H9 (cell line): ENCODE measurements at regions not wholly inside any gene's neighbourhood (a gene's known extent, or its start where the extent isn't known, plus 50 kb on each side); places are given as distances from the start of the nearest gene placed in this dataset.

Experiments
- DNase-seq: peaks from one replicate; pipeline ENCODE4 v3.0.0-alpha.2; 2017
- H2AFZ ChIP-seq: one replicate; pipeline ENCODE4 v1.6.1; 2013; ENCODE audit warnings: mild to moderate bottlenecking, low read length, control low read depth, moderate library complexity
- H2AK5ac ChIP-seq: 2 replicates; pipeline ENCODE4 v1.6.1; 2013; ENCODE audit warnings: low read length, control low read depth, mixed read lengths; ENCODE audit not compliant: insufficient read length
- H2BK120ac ChIP-seq: one replicate; pipeline ENCODE4 v1.6.1; 2013; ENCODE audit warnings: low read depth, mild to moderate bottlenecking, low read length, control low read depth, inconsistent platforms; ENCODE audit not compliant: poor library complexity, severe bottlenecking
- H2BK12ac ChIP-seq: 2 replicates; pipeline ENCODE4 v1.6.1; 2013; ENCODE audit warnings: low read length, control low read depth, mixed read lengths, low read depth; ENCODE audit not compliant: insufficient read length
- H2BK15ac ChIP-seq: 2 replicates; pipeline ENCODE4 v1.6.1; 2013; ENCODE audit warnings: low read depth, low read length, control low read depth
- H2BK20ac ChIP-seq: one replicate; pipeline ENCODE4 v1.6.1; 2013; ENCODE audit warnings: low read depth, mild to moderate bottlenecking, low read length, control low read depth, inconsistent platforms; ENCODE audit not compliant: poor library complexity, severe bottlenecking
- H2BK5ac ChIP-seq: 2 replicates; pipeline ENCODE4 v1.6.1; 2013; ENCODE audit warnings: low read length, control low read depth, mixed read lengths; ENCODE audit not compliant: insufficient read length
- H3K14ac ChIP-seq: 2 replicates; pipeline ENCODE4 v1.6.1; 2013; ENCODE audit warnings: low read length, control low read depth; ENCODE audit not compliant: insufficient read depth
- H3K18ac ChIP-seq: 2 replicates; pipeline ENCODE4 v1.6.1; 2013; ENCODE audit warnings: low read depth, mild to moderate bottlenecking, mixed read lengths, low read length, control low read depth; ENCODE audit not compliant: insufficient read length
- H3K23ac ChIP-seq: 2 replicates; pipeline ENCODE4 v1.6.1; 2013; ENCODE audit warnings: low read length, control low read depth, mixed read lengths, low read depth; ENCODE audit not compliant: insufficient read length
- H3K23me2 ChIP-seq: 2 replicates; pipeline ENCODE4 v1.6.1; 2013; ENCODE audit warnings: low read depth, mild to moderate bottlenecking, mixed read lengths, low read length, control low read depth; ENCODE audit not compliant: insufficient read length, poor library complexity, severe bottlenecking
- H3K27ac ChIP-seq: 2 replicates; pipeline ENCODE4 v1.5.1; 2013; ENCODE audit warnings: low read length, control low read depth, mixed read lengths, low read depth; ENCODE audit not compliant: insufficient read length
- H3K27me3 ChIP-seq: 2 replicates; pipeline ENCODE4 v1.6.1; 2013; ENCODE audit warnings: low read length, control low read depth, inconsistent platforms; ENCODE audit not compliant: insufficient read depth
- H3K4ac ChIP-seq: 2 replicates; pipeline ENCODE4 v1.6.1; 2013; ENCODE audit warnings: low read depth, mild to moderate bottlenecking, control low read depth, inconsistent platforms, low read length, moderate library complexity
- H3K4me1 ChIP-seq: 2 replicates; pipeline ENCODE4 v1.6.1; 2013; ENCODE audit warnings: low read length, control low read depth, inconsistent platforms; ENCODE audit not compliant: insufficient read depth
- H3K4me2 ChIP-seq: 2 replicates; pipeline ENCODE4 v1.6.1; 2013; ENCODE audit warnings: low read length, control low read depth, mixed read lengths; ENCODE audit not compliant: insufficient read length, insufficient read depth
- H3K56ac ChIP-seq: 2 replicates; pipeline ENCODE4 v1.6.1; 2013; ENCODE audit warnings: low read depth, mild to moderate bottlenecking, mixed read lengths, low read length, control low read depth; ENCODE audit not compliant: insufficient read length
- H3K79me1 ChIP-seq: 2 replicates; pipeline ENCODE4 v1.6.1; 2013; ENCODE audit warnings: low read depth, mild to moderate bottlenecking, moderate library complexity, low read length, control low read depth, inconsistent platforms; ENCODE audit not compliant: insufficient read depth, poor library complexity, severe bottlenecking
- H3K79me2 ChIP-seq: 2 replicates; pipeline ENCODE4 v1.6.1; 2013; ENCODE audit warnings: low read length, control low read depth, inconsistent platforms; ENCODE audit not compliant: insufficient read depth
- H3K9ac ChIP-seq: 2 replicates; pipeline ENCODE4 v1.6.1; 2013; ENCODE audit warnings: low read length, control low read depth, mixed read lengths; ENCODE audit not compliant: insufficient read length; ENCODE audit errors: extremely low read depth
- H3K9me3 ChIP-seq: one replicate; pipeline ENCODE4 v1.6.1; 2013; ENCODE audit warnings: low read depth, low read length, inconsistent platforms; ENCODE audit not compliant: control insufficient read depth
- H3T11ph ChIP-seq: one replicate; pipeline ENCODE4 v1.6.1; 2013; ENCODE audit warnings: mild to moderate bottlenecking, low read length, control low read depth, inconsistent platforms
- H4K20me1 ChIP-seq: one replicate; pipeline ENCODE4 v1.6.1; 2013; ENCODE audit not compliant: control insufficient read depth, insufficient read length, insufficient read depth
- H4K5ac ChIP-seq: 2 replicates; pipeline ENCODE4 v1.6.1; 2013; ENCODE audit warnings: low read depth, mild to moderate bottlenecking, mixed read lengths, low read length, control low read depth; ENCODE audit not compliant: insufficient read length
- H4K8ac ChIP-seq: replicated peaks from 2 replicates; pipeline ENCODE4 v1.6.1; 2013; ENCODE audit warnings: low read length, control low read depth, mixed read lengths, low read depth; ENCODE audit not compliant: insufficient read length
- H4K91ac ChIP-seq: 2 replicates; pipeline ENCODE4 v1.6.1; 2013; ENCODE audit warnings: low read depth, mild to moderate bottlenecking, moderate library complexity, mixed read lengths, low read length, control low read depth; ENCODE audit not compliant: insufficient read length
- H3K27ac Mint-ChIP-seq, 3 experiments: 2 replicates in 2 of 3; 3 replicates in 1 of 3; pipeline ENCODE4 v1.8.0; 2020 to 2021; ENCODE audit warnings: mixed read lengths in 3 of 3, mild to moderate bottlenecking in 1 of 3, moderate library complexity in 1 of 3
- H3K27me3 Mint-ChIP-seq: 2 replicates; pipeline ENCODE4 v1.8.0; 2021; ENCODE audit warnings: low read depth, mild to moderate bottlenecking, moderate library complexity, mixed read lengths
- H3K36me3 Mint-ChIP-seq, 3 experiments: 2 replicates in 2 of 3; 3 replicates in 1 of 3; pipeline ENCODE4 v1.8.0; 2020 to 2021; ENCODE audit warnings: low read depth in 3 of 3, mixed read lengths in 3 of 3; ENCODE audit not compliant: insufficient read depth in 1 of 3
- H3K4me1 Mint-ChIP-seq, 2 experiments: 2 replicates each; pipeline ENCODE4 v1.8.0; 2020; ENCODE audit warnings: mixed read lengths in 2 of 2
- H3K4me3 Mint-ChIP-seq, 2 experiments: 2 replicates in 1 of 2; 3 replicates in 1 of 2; pipeline ENCODE4 v1.8.0; 2020 to 2021; ENCODE audit warnings: mild to moderate bottlenecking in 2 of 2, mixed read lengths in 2 of 2, moderate library complexity in 1 of 2
- H3K9me3 Mint-ChIP-seq, 2 experiments: 2 replicates in 1 of 2; 3 replicates in 1 of 2; pipeline ENCODE4 v1.8.0; 2020; ENCODE audit warnings: mild to moderate bottlenecking in 2 of 2, mixed read lengths in 2 of 2, moderate library complexity in 1 of 2
- CTCF ChIP-seq: fragments of 200-600 bp; sonication (generic); conservative IDR thresholded peaks from 3 replicates; pipeline ENCODE4 v1.8.0; 2021; ENCODE audit warnings: antibody characterized with exemption, mild to moderate bottlenecking
- WGBS: extraction: QIAGEN DNeasy Blood & Tissue Kit; methylation state at CpG from one replicate; pipeline ENCODE4 v1.1.7; 2013; ENCODE audit warnings: missing lambda C conversion rate, low lambda C conversion rate, mixed read lengths; ENCODE audit not compliant: insufficient read length; ENCODE audit errors: extremely low coverage; 5-methylcytosine and 5-hydroxymethylcytosine counted together

- H3K9ac ChIP-seq = no peak overlapping the region
- WGBS = no CpG with 5 or more reads among the region's 84 CpGs
- no peaks in the 10 kb centered on the region for H3K79me1 ChIP-seq
- H3K14ac ChIP-seq = no peak overlapping the region
- no peak overlapping the region for H2AK5ac ChIP-seq
- no peak overlapping the region for H2AFZ ChIP-seq
- no peak overlapping the region for H3K56ac ChIP-seq
- H2BK15ac ChIP-seq = no peak overlapping the region
- no peak overlapping the region for H3K4me2 ChIP-seq
- H3K9me3 ChIP-seq = no peaks in the 10 kb centered on the region
- no peaks in the 10 kb centered on the region for H3K79me2 ChIP-seq
- no peak overlapping the region for H2BK5ac ChIP-seq
- no peak overlapping the region for H3K18ac ChIP-seq
- H2BK12ac ChIP-seq = no peak overlapping the region
- H3K4me1 ChIP-seq = peaks cover 9% of the 10 kb centered on the region
- H2BK120ac ChIP-seq = no peak overlapping the region
- no peak overlapping the region for H3K23ac ChIP-seq
- H3K23me2 ChIP-seq = no peaks in the 10 kb centered on the region
- no peak overlapping the region for H3K4ac ChIP-seq
- H4K8ac ChIP-seq = no peak overlapping the region
- H3K36me3 Mint-ChIP-seq = peaks cover 0 to 7% (median 0%) of the 10 kb centered on the region in 3 experiments; a peak in 2 of 7 replicates
- H3K27me3 ChIP-seq = no peaks in the 10 kb centered on the region; the same call in 1 of the 2 replicates
- H3K9me3 Mint-ChIP-seq = no peaks in the 10 kb centered on the region; a peak in 1 of 5 replicates
- H3K4me3 Mint-ChIP-seq = no peak overlapping the region
- no peak overlapping the region for H3K27ac Mint-ChIP-seq
- H3K4me1 Mint-ChIP-seq = peaks cover 48 to 50% of the 10 kb centered on the region in 2 experiments
- no peak for DNase-seq
- H4K5ac ChIP-seq = no peak overlapping the region
- H3K27me3 Mint-ChIP-seq = peaks cover 18% of the 10 kb centered on the region
- no peak overlapping the region for H2BK20ac ChIP-seq
- no peak overlapping the region for H3K27ac ChIP-seq
- no peak overlapping the region for H4K91ac ChIP-seq
- no peak for TF ChIP-seq CTCF
- H3T11ph ChIP-seq = no peak overlapping the region
- no peaks in the 10 kb centered on the region for H4K20me1 ChIP-seq
Observed at GRCh38 chr13:110812869-110813645, 99.6 kb downstream of the ING1 start.
